ENCODE measurements at regions not wholly inside any gene's neighbourhood (a gene's known extent, or its start where the extent isn't known, plus 50 kb on each side); places are given as distances from the start of the nearest gene placed in this dataset.

GRCh38 chrX:136975684-136976470 lies 57.9 kb downstream of the GPR101 start:
- no peak for TF ChIP-seq CTCF (conservative IDR thresholded peaks at IDR 0.05; ENCODE audit: low read depth, low read length)
- H3K4me3 ChIP-seq (ENCODE audit: low read length) = no peak overlapping the region
- no peak for DNase-seq (ENCODE audit: low read depth)

GRCh38 chrX:136967966-136968365 lies 65.8 kb downstream of the GPR101 start:
- H3K4me3 ChIP-seq (ENCODE audit: low read length) = no peak overlapping the region
- no peak for TF ChIP-seq CTCF (conservative IDR thresholded peaks at IDR 0.05; ENCODE audit: low read depth, low read length)
- no peak for DNase-seq (ENCODE audit: low read depth)

- TF ChIP-seq CTCF (conservative IDR thresholded peaks at IDR 0.05; ENCODE audit: low read depth, low read length) = no peak
- no peak for DNase-seq (ENCODE audit: low read depth)
- no peak overlapping the region for H3K4me3 ChIP-seq (ENCODE audit: low read length)
Observed at GRCh38 chrX:136963973-136964372, 69.8 kb downstream of the GPR101 start.

GRCh38 chrX:136961594-136962135 lies 72.1 kb downstream of the GPR101 start:
- no peak for DNase-seq (ENCODE audit: low read depth)
- H3K4me3 ChIP-seq (ENCODE audit: low read length) = no peak overlapping the region
- no peak for TF ChIP-seq CTCF (conservative IDR thresholded peaks at IDR 0.05; ENCODE audit: low read depth, low read length)

GRCh38 chrX:136954930-136955329 lies 74.4 kb upstream of the RBMX start:
- no peak overlapping the region for H3K4me3 ChIP-seq (ENCODE audit: low read length)
- TF ChIP-seq CTCF (conservative IDR thresholded peaks at IDR 0.05; ENCODE audit: low read depth, low read length) = peak; percentile 51
- peak; percentile 6 for DNase-seq (ENCODE audit: low read depth)

- TF ChIP-seq CTCF (conservative IDR thresholded peaks at IDR 0.05; ENCODE audit: low read depth, low read length) = peak; percentile 68
- H3K4me3 ChIP-seq (ENCODE audit: low read length) = no peak overlapping the region
- DNase-seq (ENCODE audit: low read depth) = peak; percentile 21
Observed at GRCh38 chrX:136953867-136954787, 73.6 kb upstream of the RBMX start.

Measured in retinal pigment epithelial cell (primary cell).